ENCODE measurements at regions not wholly inside any gene's neighbourhood (a gene's known extent, or its start where the extent isn't known, plus 50 kb on each side); places are given as distances from the start of the nearest gene placed in this dataset.

- no peak overlapping the region for H3K27ac ChIP-seq (ENCODE audit: low read depth in 2 of 2, low read length in 2 of 2)
- no peaks in the 10 kb centered on the region for H3K36me3 ChIP-seq (ENCODE audit: control insufficient read depth in 2 of 3, insufficient read depth in 3 of 3, low read length in 3 of 3)
- intact Hi-C loops (cut with DNase I), result no loop called here
- H3K9ac ChIP-seq (ENCODE audit: low read length in 3 of 3), result no peak overlapping the region
- H3K4me3 ChIP-seq (ENCODE audit: low read length in 3 of 3), result no peak overlapping the region
- no peaks in the 10 kb centered on the region for H3K27me3 ChIP-seq (ENCODE audit: control insufficient read depth, insufficient read depth, low read length)
- DNase-seq (peak in 1 of 5 donors; percentile 53), FAIRE-seq (no peak)
- H3K9me3 ChIP-seq (ENCODE audit: control insufficient read depth in 2 of 3, insufficient read depth in 1 of 3, low read length in 3 of 3), result no peaks in the 10 kb centered on the region
- H3K4me1 ChIP-seq (ENCODE audit: control insufficient read depth in 2 of 3, insufficient read depth in 2 of 3, low read depth in 1 of 3, low read length in 3 of 3), result no peaks in the 10 kb centered on the region
- no peak for TF ChIP-seq CTCF (IDR thresholded peaks at IDR 0.05; ENCODE audit: borderline replicate concordance, extremely low read depth, insufficient read depth)
Measured at GRCh38 chr7:135858379-135858778, 109.8 kb upstream of the FAM180A start.

GRCh38 chr7:135857519-135858274 is 109.1 kb upstream of the FAM180A start:
- Histone ChIP-seq H3K4me1 (ENCODE audit: control insufficient read depth in 2 of 3, insufficient read depth in 2 of 3, low read depth in 1 of 3, low read length in 3 of 3) (no peaks in the 10 kb centered on the region), H3K9ac (ENCODE audit: low read length in 3 of 3) (no peak overlapping the region), H3K36me3 (ENCODE audit: control insufficient read depth in 2 of 3, insufficient read depth in 3 of 3, low read length in 3 of 3) (no peaks in the 10 kb centered on the region), H3K27ac (ENCODE audit: low read depth in 2 of 2, low read length in 2 of 2) (no peak overlapping the region), H3K9me3 (ENCODE audit: control insufficient read depth in 2 of 3, insufficient read depth in 1 of 3, low read length in 3 of 3) (no peaks in the 10 kb centered on the region), H3K27me3 (ENCODE audit: control insufficient read depth, insufficient read depth, low read length) (no peaks in the 10 kb centered on the region), H3K4me3 (ENCODE audit: low read length in 3 of 3) (no peak overlapping the region)
- intact Hi-C loops (cut with DNase I), result no loop called here
- no peak for TF ChIP-seq CTCF (IDR thresholded peaks at IDR 0.05; ENCODE audit: borderline replicate concordance, extremely low read depth, insufficient read depth)
- no peak for DNase-seq
- no peak for FAIRE-seq

- FAIRE-seq (no peak), DNase-seq (no peak)
- TF ChIP-seq CTCF (IDR thresholded peaks at IDR 0.05; ENCODE audit: borderline replicate concordance, extremely low read depth, insufficient read depth), result no peak
- H3K27ac ChIP-seq (ENCODE audit: low read depth in 2 of 2, low read length in 2 of 2), result no peak overlapping the region
- intact Hi-C loops (cut with DNase I), result no loop called here
- H3K4me3 ChIP-seq (ENCODE audit: low read length in 3 of 3), result no peak overlapping the region
- no peaks in the 10 kb centered on the region for H3K9me3 ChIP-seq (ENCODE audit: control insufficient read depth in 2 of 3, insufficient read depth in 1 of 3, low read length in 3 of 3)
- no peaks in the 10 kb centered on the region for H3K36me3 ChIP-seq (ENCODE audit: control insufficient read depth in 2 of 3, insufficient read depth in 3 of 3, low read length in 3 of 3)
- H3K9ac ChIP-seq (ENCODE audit: low read length in 3 of 3), result no peak overlapping the region
- no peaks in the 10 kb centered on the region for H3K4me1 ChIP-seq (ENCODE audit: control insufficient read depth in 2 of 3, insufficient read depth in 2 of 3, low read depth in 1 of 3, low read length in 3 of 3)
- no peaks in the 10 kb centered on the region for H3K27me3 ChIP-seq (ENCODE audit: control insufficient read depth, insufficient read depth, low read length)
Measured at GRCh38 chr7:135856356-135857144, 107.9 kb upstream of the FAM180A start.

Measured in kidney (tissue), 13 donors.